Activated T-helper 2 cell treated with anti-CD3 and anti-CD28 coated beads, Interferon-gamma antibody, Interleukin-2, Interleukin-4, amounts not matched to agents 10 μg/mL and 5 μg/mL and 100 μg/mL, durations not matched to agents 14 hours and 24 hours and 36 hours (primary cell): ENCODE measurements at regions not wholly inside any gene's neighbourhood (a gene's known extent, or its start where the extent isn't known, plus 50 kb on each side); places are given as distances from the start of the nearest gene placed in this dataset.

Source experiments
- DNase-seq: peaks from one replicate; pipeline ENCODE4 v3.0.0; 2021; ENCODE audit warnings: low spot score
- H3K27ac Mint-ChIP-seq: one replicate; pipeline ENCODE4 v1.8.0; 2021; ENCODE audit warnings: mixed read lengths
- H3K27me3 Mint-ChIP-seq: one replicate; pipeline ENCODE4 v1.8.0; 2021; ENCODE audit warnings: low read depth, mixed read lengths
- H3K36me3 Mint-ChIP-seq: one replicate; pipeline ENCODE4 v1.8.0; 2021; ENCODE audit warnings: low read depth, mixed read lengths
- H3K4me1 Mint-ChIP-seq: one replicate; pipeline ENCODE4 v1.8.0; 2021; ENCODE audit warnings: low read depth, mixed read lengths
- H3K4me3 Mint-ChIP-seq: one replicate; pipeline ENCODE4 v1.8.0; 2021; ENCODE audit warnings: low read depth, mild to moderate bottlenecking, moderate library complexity, mixed read lengths
- H3K9me3 Mint-ChIP-seq: one replicate; pipeline ENCODE4 v1.8.0; 2021; ENCODE audit warnings: mixed read lengths
- intact Hi-C: fragments of 100-400 bp; cut with micrococcal nuclease; formaldehyde crosslinking; loops from one replicate; pipeline ENCODE4 v1.15.1; 2023

DNA sequence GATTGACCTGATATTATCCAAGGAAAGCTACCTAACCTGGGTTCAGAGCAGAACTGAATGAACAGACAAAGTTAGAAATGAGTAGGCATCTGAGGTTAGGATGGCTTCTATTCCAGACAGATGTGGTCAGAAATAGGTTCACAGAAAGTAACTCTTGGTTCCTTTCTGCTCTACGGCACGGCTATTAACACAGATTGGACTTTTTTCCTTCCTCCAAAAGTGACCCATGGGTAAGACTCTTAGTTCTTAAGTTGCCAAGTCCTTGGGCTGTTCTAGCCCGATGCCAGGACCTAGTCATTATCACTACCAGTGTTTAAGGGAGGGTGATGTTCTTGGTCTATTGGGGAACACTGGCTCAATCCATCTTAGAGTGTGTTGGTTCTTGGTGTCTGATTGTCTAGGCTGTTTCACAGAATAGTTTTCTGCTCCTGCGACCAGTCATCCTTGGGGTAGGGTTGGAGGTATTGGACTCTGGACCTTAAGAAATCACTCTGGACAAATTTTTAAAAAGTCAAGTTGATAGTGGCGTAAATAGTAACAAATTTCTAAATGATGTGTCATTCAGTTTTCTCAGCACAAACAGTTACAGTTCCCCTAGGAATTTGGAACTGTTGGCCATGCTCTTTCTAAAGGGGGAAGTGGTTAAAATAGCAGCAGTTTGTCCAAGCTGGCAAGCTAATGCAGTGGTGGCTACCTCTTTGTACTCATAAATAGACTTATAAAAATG is 60.1 kb upstream of the MYCBP2 start:
- intact Hi-C loops, result no loop called here
- Mint-ChIP-seq H3K4me1 (peaks cover 31% of the 10 kb centered on the region), H3K27ac (no peak overlapping the region), H3K27me3 (peaks cover 42% of the 10 kb centered on the region), H3K4me3 (no peak overlapping the region), H3K9me3 (no peaks in the 10 kb centered on the region), H3K36me3 (no peaks in the 10 kb centered on the region)
- no peak for DNase-seq

DNA sequence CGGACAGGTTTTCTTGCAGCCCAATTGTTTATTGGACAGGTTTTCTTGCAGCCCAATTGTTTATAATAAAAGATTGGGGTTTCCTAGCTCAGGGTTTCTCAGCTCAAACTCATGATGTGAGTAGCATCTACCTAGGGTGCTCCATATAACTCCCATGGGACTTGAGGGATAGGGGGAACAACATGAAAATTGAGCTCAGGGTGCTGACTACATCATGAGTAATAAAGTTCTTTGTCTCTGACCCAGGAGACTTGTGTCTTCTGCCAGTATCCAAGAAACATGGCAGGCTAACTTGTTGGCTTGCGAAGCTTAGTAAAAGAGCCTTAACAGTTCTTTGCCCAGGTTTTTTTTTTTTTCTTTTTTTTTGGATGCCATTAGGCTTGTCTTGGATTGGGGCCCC is 59.2 kb upstream of the MYCBP2 start:
- H3K4me3 Mint-ChIP-seq, result no peak overlapping the region
- peaks cover 31% of the 10 kb centered on the region for H3K4me1 Mint-ChIP-seq
- intact Hi-C loops, result no loop called here
- no peaks in the 10 kb centered on the region for H3K9me3 Mint-ChIP-seq
- peaks cover 44% of the 10 kb centered on the region for H3K27me3 Mint-ChIP-seq
- no peaks in the 10 kb centered on the region for H3K36me3 Mint-ChIP-seq
- no peak for DNase-seq
- no peak overlapping the region for H3K27ac Mint-ChIP-seq

DNA sequence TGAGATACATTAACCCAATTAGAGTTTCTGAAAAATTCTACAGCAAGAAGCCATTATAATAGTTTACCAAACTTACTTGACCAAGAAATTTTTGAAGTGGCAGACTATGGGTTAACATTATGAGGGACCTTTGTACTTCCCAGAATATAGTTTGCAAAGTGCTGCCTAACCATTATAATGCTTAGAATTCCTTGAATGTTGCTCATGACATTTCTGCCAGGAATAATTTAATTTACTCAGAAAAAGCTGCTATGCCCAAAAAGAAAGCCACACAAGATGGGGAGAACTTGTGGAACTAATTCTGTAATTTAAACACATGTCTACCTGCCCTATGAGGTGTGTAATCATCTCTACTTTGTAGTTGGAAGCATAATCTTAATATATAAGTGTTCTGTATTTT is 58.1 kb upstream of the MYCBP2 start:
- H3K4me1 Mint-ChIP-seq, result peaks cover 28% of the 10 kb centered on the region
- H3K4me3 Mint-ChIP-seq, result no peak overlapping the region
- no peaks in the 10 kb centered on the region for H3K36me3 Mint-ChIP-seq
- no peak for DNase-seq
- intact Hi-C loops, result no loop called here
- no peak overlapping the region for H3K27ac Mint-ChIP-seq
- H3K27me3 Mint-ChIP-seq, result peaks cover 39% of the 10 kb centered on the region
- H3K9me3 Mint-ChIP-seq, result no peaks in the 10 kb centered on the region

DNA sequence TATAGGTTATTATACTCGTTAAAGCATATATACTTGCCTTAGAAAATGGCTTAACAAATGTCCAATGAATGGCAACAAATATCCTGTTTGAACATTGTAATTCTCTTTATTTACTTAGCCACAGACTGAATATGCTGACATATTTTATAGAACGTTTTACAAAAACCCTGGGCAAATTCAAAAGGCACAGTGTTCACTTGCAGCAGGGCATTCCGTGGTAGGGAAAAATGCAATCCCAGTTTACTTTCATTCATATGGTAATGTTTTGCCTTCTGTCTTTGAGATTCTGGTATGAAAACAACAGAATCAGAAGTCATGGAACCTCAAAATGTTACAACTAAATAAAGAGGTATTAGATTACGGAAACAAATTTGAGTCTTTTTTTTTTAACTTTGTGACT is 56.2 kb upstream of the MYCBP2 start:
- H3K4me1 Mint-ChIP-seq, result peaks cover 12% of the 10 kb centered on the region
- H3K36me3 Mint-ChIP-seq, result no peaks in the 10 kb centered on the region
- H3K27me3 Mint-ChIP-seq, result peaks cover 43% of the 10 kb centered on the region
- no peak for DNase-seq
- no peak overlapping the region for H3K4me3 Mint-ChIP-seq
- intact Hi-C loops, result no loop called here
- H3K27ac Mint-ChIP-seq, result no peak overlapping the region
- H3K9me3 Mint-ChIP-seq, result no peaks in the 10 kb centered on the region

DNA sequence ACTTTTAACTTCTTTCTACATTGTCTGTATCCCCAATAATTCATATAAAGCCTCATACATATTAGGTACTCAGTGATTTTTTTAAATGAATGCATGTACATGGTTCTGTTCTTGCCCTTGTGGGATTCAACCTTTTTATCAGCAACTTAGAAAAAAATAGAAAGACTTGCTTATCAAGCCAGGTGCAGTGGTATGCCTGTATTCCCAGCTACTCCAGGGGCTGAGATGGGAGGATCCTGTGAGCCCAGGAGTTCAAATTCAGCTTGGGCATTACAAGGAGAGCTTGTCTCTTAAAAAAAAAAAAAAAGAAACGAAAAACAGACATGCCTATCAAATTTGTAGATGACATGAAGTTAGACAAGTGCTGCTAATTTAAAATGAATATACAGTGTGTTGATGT is 54.2 kb upstream of the MYCBP2 start:
- Mint-ChIP-seq H3K9me3 (no peaks in the 10 kb centered on the region), H3K4me1 (no peaks in the 10 kb centered on the region), H3K36me3 (no peaks in the 10 kb centered on the region), H3K27ac (no peak overlapping the region), H3K27me3 (peaks cover 43% of the 10 kb centered on the region), H3K4me3 (no peak overlapping the region)
- DNase-seq, result no peak
- intact Hi-C loops, result no loop called here

DNA sequence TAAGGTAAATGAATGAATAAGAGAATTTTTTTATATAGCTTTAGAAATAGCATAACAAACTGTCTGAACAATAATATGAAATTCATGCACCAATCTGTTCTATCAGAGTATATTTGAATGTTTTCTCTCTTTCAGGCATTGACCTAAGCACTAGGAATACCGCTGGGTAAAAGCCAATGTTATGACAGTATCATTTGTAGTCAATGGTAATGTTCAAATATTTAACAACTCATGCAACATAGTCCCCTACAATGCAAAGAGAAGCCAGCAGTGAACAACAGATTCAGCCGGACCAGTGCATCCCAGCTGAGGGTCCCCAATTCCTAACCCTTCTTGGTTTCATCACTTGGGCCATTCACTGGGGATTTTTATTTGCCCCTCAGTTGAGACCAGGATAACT is 52.6 kb upstream of the MYCBP2 start:
- DNase-seq, result no peak
- no peak overlapping the region for H3K4me3 Mint-ChIP-seq
- peaks cover 28% of the 10 kb centered on the region for H3K27me3 Mint-ChIP-seq
- no peaks in the 10 kb centered on the region for H3K36me3 Mint-ChIP-seq
- no peak overlapping the region for H3K27ac Mint-ChIP-seq
- H3K9me3 Mint-ChIP-seq, result no peaks in the 10 kb centered on the region
- intact Hi-C loops, result no loop called here
- no peaks in the 10 kb centered on the region for H3K4me1 Mint-ChIP-seq

DNA sequence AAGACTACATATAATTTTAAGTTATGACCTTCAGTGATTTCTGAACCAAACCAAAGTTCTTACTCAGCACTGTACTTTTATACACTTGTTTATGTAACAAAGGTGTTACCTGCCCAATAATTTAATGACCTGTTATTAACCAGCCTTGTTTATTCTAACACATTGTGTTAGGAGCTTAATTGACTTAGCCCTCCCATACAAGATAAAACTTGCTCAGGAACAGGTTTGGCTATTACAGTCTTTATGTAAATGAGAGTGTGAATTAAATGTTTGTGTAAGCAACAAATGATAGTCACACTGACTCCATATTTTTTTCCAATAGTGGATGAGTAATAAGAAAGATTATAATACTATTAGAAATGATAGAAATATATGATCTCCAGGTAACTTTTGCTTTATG is 51.8 kb upstream of the MYCBP2 start:
- intact Hi-C loops, result no loop called here
- DNase-seq, result no peak
- Mint-ChIP-seq H3K36me3 (no peaks in the 10 kb centered on the region), H3K4me3 (no peak overlapping the region), H3K4me1 (no peaks in the 10 kb centered on the region), H3K27me3 (peaks cover 20% of the 10 kb centered on the region), H3K9me3 (no peaks in the 10 kb centered on the region), H3K27ac (no peak overlapping the region)

DNA sequence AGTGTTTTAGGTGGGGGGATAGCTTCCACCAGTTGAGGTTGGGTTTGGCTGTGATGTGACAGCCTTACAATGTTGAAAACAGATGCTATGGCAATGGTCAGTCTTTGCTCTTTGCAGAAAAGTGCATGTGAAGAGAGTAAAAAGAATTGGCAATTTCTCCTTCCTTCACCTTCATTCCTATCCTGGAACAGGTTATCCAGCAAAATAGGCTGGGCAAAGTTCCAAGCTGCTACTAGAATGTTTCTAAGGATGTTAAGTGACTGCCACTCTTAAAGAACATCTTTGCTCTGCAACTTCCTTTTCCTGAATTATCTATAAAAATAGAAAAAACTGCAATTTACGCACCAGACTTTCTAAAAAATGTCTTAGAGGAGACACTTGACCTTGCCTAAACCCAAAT is 50.1 kb upstream of the MYCBP2 start:
- peaks cover 12% of the 10 kb centered on the region for H3K27me3 Mint-ChIP-seq
- H3K36me3 Mint-ChIP-seq, result no peaks in the 10 kb centered on the region
- H3K4me1 Mint-ChIP-seq, result no peaks in the 10 kb centered on the region
- DNase-seq, result no peak
- intact Hi-C loops, result no loop called here
- no peak overlapping the region for H3K27ac Mint-ChIP-seq
- H3K4me3 Mint-ChIP-seq, result no peak overlapping the region
- H3K9me3 Mint-ChIP-seq, result no peaks in the 10 kb centered on the region
